Caco-2 (cell line): ENCODE measurements at regions not wholly inside any gene's neighbourhood (a gene's known extent, or its start where the extent isn't known, plus 50 kb on each side); places are given as distances from the start of the nearest gene placed in this dataset.

Experiments used
- BruUV-seq: library from RNA; stranded (reverse); fragments of 400-500 nt; replicated peaks from 2 replicates; lab custom pipeline; 2021; lab: Mats Ljungman, UMichigan
- CTCF ChIA-PET: fragments of 300-600 bp; sonication (Branson Sonifier 250); formaldehyde crosslinking; loops from one replicate; lab custom pipeline; 2022; ENCODE audit warnings: antibody characterized with exemption; lab: Charles Lee
- POLR2A ChIA-PET: fragments of 300-600 bp; sonication (Branson Sonifier 250); formaldehyde crosslinking; loops from one replicate; lab custom pipeline; 2022; ENCODE audit warnings: antibody characterized with exemption; lab: Charles Lee
- DNase-seq, 2 experiments: peaks; one replicate each; pipeline versions ENCODE4 v3.0.0 to v3.0.0-alpha.2; 2020 to 2022
- H3K27me3 ChIP-seq: replicated peaks from 2 replicates; pipeline ENCODE4 v1.6.0; 2011; ENCODE audit warnings: low read length; ENCODE audit not compliant: control insufficient read depth, insufficient read depth
- H3K36me3 ChIP-seq: 2 replicates; pipeline ENCODE4 v1.5.1; 2011; ENCODE audit warnings: low read length; ENCODE audit not compliant: control insufficient read depth, insufficient read depth
- H3K4me1 ChIP-seq: fragments of 250-450 bp; sonication (Bioruptor Pico); 2 replicates; pipeline ENCODE4 v1.5.1; 2020; ENCODE audit warnings: mild to moderate bottlenecking
- H3K4me3 ChIP-seq: 2 replicates; pipeline ENCODE4 v1.5.1; 2011; ENCODE audit warnings: low read depth, mild to moderate bottlenecking, control low read depth, low read length
- H3K9me3 ChIP-seq: fragments of 250-450 bp; sonication (Bioruptor Pico); 2 replicates; pipeline ENCODE4 v1.5.1; 2020; ENCODE audit warnings: mild to moderate bottlenecking, moderate library complexity
- H3K27ac Mint-ChIP-seq: one replicate; pipeline ENCODE4 v1.8.0; 2022; ENCODE audit warnings: mixed read lengths; ENCODE audit not compliant: unreplicated experiment
- H3K27me3 Mint-ChIP-seq: one replicate; pipeline ENCODE4 v1.8.0; 2022; ENCODE audit warnings: mixed read lengths; ENCODE audit not compliant: insufficient read depth, unreplicated experiment
- H3K36me3 Mint-ChIP-seq: one replicate; pipeline ENCODE4 v1.8.0; 2022; ENCODE audit warnings: mild to moderate bottlenecking, mixed read lengths; ENCODE audit not compliant: insufficient read depth, unreplicated experiment
- H3K4me1 Mint-ChIP-seq: one replicate; pipeline ENCODE4 v1.8.0; 2022; ENCODE audit warnings: low read depth, mixed read lengths; ENCODE audit not compliant: unreplicated experiment
- H3K4me3 Mint-ChIP-seq: one replicate; pipeline ENCODE4 v1.8.0; 2022; ENCODE audit warnings: mild to moderate bottlenecking, moderate library complexity, mixed read lengths; ENCODE audit not compliant: unreplicated experiment
- H3K9me3 Mint-ChIP-seq: one replicate; pipeline ENCODE4 v1.8.0; 2022; ENCODE audit warnings: mixed read lengths; ENCODE audit not compliant: unreplicated experiment
- CTCF ChIP-seq, 2 experiments: fragments of 200-600 bp in 1 of 2; IDR thresholded peaks; 1 replicate in 1 of 2; 2 replicates in 1 of 2; pipeline versions ENCODE4 v1.5.1 to v1.8.0; 2011 to 2022; ENCODE audit warnings: antibody characterized with exemption in 1 of 2, control low read depth in 1 of 2, inconsistent platforms in 1 of 2, low read depth in 1 of 2, low read length in 1 of 2, mild to moderate bottlenecking in 1 of 2, moderate library complexity in 1 of 2; ENCODE audit not compliant: insufficient read depth in 1 of 2, severe bottlenecking in 1 of 2, unreplicated experiment in 1 of 2
- intact Hi-C: fragments of 100-400 bp; cut with micrococcal nuclease; formaldehyde crosslinking; loops from one replicate; pipeline ENCODE4 v1.10.0; 2022; ENCODE audit not compliant: unreplicated experiment

- ChIA-PET POLR2A (no interaction called here), CTCF (no interaction called here)
- TF ChIP-seq CTCF (IDR thresholded peaks at IDR 0.05; ENCODE audit: insufficient read depth in 1 of 2, low read depth in 1 of 2, low read length in 1 of 2, severe bottlenecking in 1 of 2, unreplicated experiment in 1 of 2) = no peak
- intact Hi-C loops = no loop called here
- BruUV-seq = no TSS peak
- Mint-ChIP-seq H3K36me3 (no peaks in the 10 kb centered on the region), H3K4me3 (no peak overlapping the region), H3K27me3 (no peaks in the 10 kb centered on the region), H3K27ac (no peak overlapping the region), H3K9me3 (peaks cover 10% of the 10 kb centered on the region), H3K4me1 (no peaks in the 10 kb centered on the region)
- Histone ChIP-seq H3K27me3 (no peaks in the 10 kb centered on the region), H3K4me1 (peaks cover 9% of the 10 kb centered on the region; the same call in 1 of the 2 replicates), H3K4me3 (no peak overlapping the region), H3K36me3 (no peaks in the 10 kb centered on the region), H3K9me3 (no peaks in the 10 kb centered on the region)
- DNase-seq = no peak
Measured at GRCh38 chr6:81568973-81569372, 183.5 kb downstream of the TENT5A start.

GRCh38 chr6:81565071-81565470 is 187.4 kb downstream of the TENT5A start:
- intact Hi-C loops = no loop called here
- Mint-ChIP-seq H3K4me1 (peaks cover 8% of the 10 kb centered on the region), H3K4me3 (no peak overlapping the region), H3K9me3 (peaks cover 10% of the 10 kb centered on the region), H3K27me3 (no peaks in the 10 kb centered on the region), H3K36me3 (no peaks in the 10 kb centered on the region), H3K27ac (no peak overlapping the region)
- DNase-seq = no peak
- Histone ChIP-seq H3K4me3 (no peak overlapping the region), H3K27me3 (no peaks in the 10 kb centered on the region), H3K36me3 (no peaks in the 10 kb centered on the region), H3K9me3 (no peaks in the 10 kb centered on the region), H3K4me1 (peaks cover 34% of the 10 kb centered on the region)
- no peak for TF ChIP-seq CTCF (IDR thresholded peaks at IDR 0.05; ENCODE audit: insufficient read depth in 1 of 2, low read depth in 1 of 2, low read length in 1 of 2, severe bottlenecking in 1 of 2, unreplicated experiment in 1 of 2)
- BruUV-seq = no TSS peak
- ChIA-PET CTCF (no interaction called here), POLR2A (no interaction called here)

- Mint-ChIP-seq H3K4me1 (peaks cover 8% of the 10 kb centered on the region), H3K9me3 (peaks cover 5% of the 10 kb centered on the region), H3K36me3 (no peaks in the 10 kb centered on the region), H3K27ac (no peak overlapping the region), H3K27me3 (no peaks in the 10 kb centered on the region), H3K4me3 (no peak overlapping the region)
- ChIA-PET CTCF (no interaction called here), POLR2A (no interaction called here)
- no peak for DNase-seq
- Histone ChIP-seq H3K36me3 (no peaks in the 10 kb centered on the region), H3K4me3 (no peak overlapping the region), H3K27me3 (no peaks in the 10 kb centered on the region), H3K4me1 (peaks cover 34% of the 10 kb centered on the region), H3K9me3 (no peaks in the 10 kb centered on the region)
- no peak for TF ChIP-seq CTCF (IDR thresholded peaks at IDR 0.05; ENCODE audit: insufficient read depth in 1 of 2, low read depth in 1 of 2, low read length in 1 of 2, severe bottlenecking in 1 of 2, unreplicated experiment in 1 of 2)
- BruUV-seq = no TSS peak
- intact Hi-C loops = loop anchor here (5.0 kb wide), 2 partner anchors 288 to 683 kb away; partner anchors contain the start of gene IBTK
Measured at GRCh38 chr6:81564470-81565068, 187.9 kb downstream of the TENT5A start.
